GM23248 (cell line): ENCODE measurements at regions not wholly inside any gene's neighbourhood (a gene's known extent, or its start where the extent isn't known, plus 50 kb on each side); places are given as distances from the start of the nearest gene placed in this dataset.

Experiments used
- DNase-seq: peaks from one replicate; pipeline ENCODE4 v3.0.0-alpha.2; 2015
- H2AFZ ChIP-seq: fragments of 200-600 bp; sonication (generic); 2 replicates; pipeline ENCODE4 v1.6.1; 2016; ENCODE audit warnings: antibody characterized with exemption
- H3F3A ChIP-seq: fragments of 200-600 bp; sonication (generic); 2 replicates; pipeline ENCODE4 v1.6.1; 2016; ENCODE audit warnings: mild to moderate bottlenecking, antibody characterized with exemption, mixed run types; ENCODE audit not compliant: insufficient read depth
- H3K27ac ChIP-seq: fragments of 200-600 bp; sonication (generic); 2 replicates; pipeline ENCODE4 v1.5.1; 2016; ENCODE audit warnings: mild to moderate bottlenecking
- H3K27me3 ChIP-seq: fragments of 200-600 bp; sonication (generic); replicated peaks from 2 replicates; pipeline ENCODE4 v1.6.1; 2016; ENCODE audit warnings: mild to moderate bottlenecking; ENCODE audit not compliant: insufficient read depth
- H3K36me3 ChIP-seq: fragments of 200-600 bp; sonication (generic); 2 replicates; pipeline ENCODE4 v1.6.1; 2016; ENCODE audit warnings: low read depth, mild to moderate bottlenecking
- H3K4me1 ChIP-seq: fragments of 200-600 bp; sonication (generic); 2 replicates; pipeline ENCODE4 v1.6.1; 2016; ENCODE audit warnings: mild to moderate bottlenecking; ENCODE audit not compliant: insufficient read depth
- H3K4me2 ChIP-seq: fragments of 200-600 bp; sonication (generic); one replicate; pipeline ENCODE4 v1.6.1; 2016; ENCODE audit warnings: mild to moderate bottlenecking; ENCODE audit not compliant: unreplicated experiment
- H3K4me3 ChIP-seq: fragments of 200-600 bp; sonication (generic); 2 replicates; pipeline ENCODE4 v1.5.1; 2016; ENCODE audit warnings: mild to moderate bottlenecking
- H3K79me2 ChIP-seq: fragments of 200-600 bp; sonication (generic); 2 replicates; pipeline ENCODE4 v1.6.1; 2016; ENCODE audit warnings: mild to moderate bottlenecking; ENCODE audit not compliant: insufficient read depth
- H3K9ac ChIP-seq: fragments of 200-600 bp; sonication (generic); 2 replicates; pipeline ENCODE4 v1.6.1; 2016; ENCODE audit warnings: mild to moderate bottlenecking
- H3K9me2 ChIP-seq: fragments of 200-600 bp; sonication (generic); 2 replicates; pipeline ENCODE4 v1.6.1; 2016; ENCODE audit warnings: mixed run types, mild to moderate bottlenecking, moderate library complexity; ENCODE audit not compliant: insufficient read depth
- H3K9me3 ChIP-seq: fragments of 200-600 bp; sonication (generic); one replicate; pipeline ENCODE4 v1.6.1; 2017; ENCODE audit warnings: low read depth
- H4K20me1 ChIP-seq: fragments of 200-600 bp; sonication (generic); 2 replicates; pipeline ENCODE4 v1.6.0; 2016; ENCODE audit not compliant: insufficient read depth
- EZH2 ChIP-seq: fragments of 200-600 bp; sonication (generic); IDR thresholded peaks from 2 replicates; pipeline ENCODE4 v1.6.1; 2018; ENCODE audit warnings: antibody characterized with exemption, mild to moderate bottlenecking; ENCODE audit not compliant: insufficient read depth, poor library complexity, severe bottlenecking
- EZH2phosphoT487 ChIP-seq: fragments of 200-600 bp; sonication (generic); IDR thresholded peaks from 2 replicates; pipeline ENCODE4 v1.6.1; 2018; ENCODE audit warnings: antibody characterized with exemption, moderate library complexity, mild to moderate bottlenecking, low read depth; ENCODE audit not compliant: insufficient read depth
- WGBS, 2 experiments: methylation state at CpG; one replicate each; pipeline ENCODE4 v1.1.6; 2015 to 2017; ENCODE audit warnings: low lambda C conversion rate in 2 of 2, low coverage in 1 of 2; ENCODE audit errors: missing lambda C conversion rate in 2 of 2; 5-methylcytosine and 5-hydroxymethylcytosine counted together
- in situ Hi-C: fragments of 300-500 bp; cut with MboI; formaldehyde crosslinking; loops from 2 replicates; pipeline ENCODE4 v1.15.0; 2020

DNA sequence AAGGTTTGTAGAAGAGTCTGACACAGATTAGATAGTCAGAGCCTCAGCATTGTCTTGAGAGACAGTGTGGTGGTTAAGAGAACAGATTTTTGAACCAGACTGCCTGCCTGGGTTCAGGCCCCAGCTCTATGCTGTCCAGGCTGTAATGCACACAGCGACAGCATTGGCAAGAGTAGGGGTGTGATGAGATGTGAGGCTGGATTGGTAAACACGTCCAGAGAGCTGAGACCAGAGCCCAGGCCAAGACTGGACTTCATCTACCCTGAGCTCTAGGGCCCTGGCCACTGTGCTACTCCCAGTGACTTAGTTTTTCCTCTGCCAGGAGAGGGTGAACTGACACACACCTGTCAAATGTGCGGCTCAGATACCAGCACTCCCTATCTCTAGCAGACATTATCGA, 360.4 kb downstream of the RPS24 start:
- WGBS, 2 experiments, result 72 to 79% methylated on average over 4 of the region's 4 CpGs
- no peak for DNase-seq
- Histone ChIP-seq H4K20me1 (no peaks in the 10 kb centered on the region), H3K4me1 (peaks cover under 1% of the 10 kb centered on the region; the same call in 1 of the 2 replicates), H3K9me2 (no peaks in the 10 kb centered on the region), H3K9me3 (no peaks in the 10 kb centered on the region), H3K9ac (no peak overlapping the region), H3K27ac (no peak overlapping the region), H3K79me2 (no peaks in the 10 kb centered on the region), H3K36me3 (no peaks in the 10 kb centered on the region), H3K4me2 (no peak overlapping the region), H3F3A (no peaks in the 10 kb centered on the region), H3K27me3 (no peaks in the 10 kb centered on the region), H2AFZ (no peak overlapping the region), H3K4me3 (no peak overlapping the region)
- in situ Hi-C loops, result no loop called here
- TF ChIP-seq EZH2phosphoT487 (no peak), EZH2 (no peak)

DNA sequence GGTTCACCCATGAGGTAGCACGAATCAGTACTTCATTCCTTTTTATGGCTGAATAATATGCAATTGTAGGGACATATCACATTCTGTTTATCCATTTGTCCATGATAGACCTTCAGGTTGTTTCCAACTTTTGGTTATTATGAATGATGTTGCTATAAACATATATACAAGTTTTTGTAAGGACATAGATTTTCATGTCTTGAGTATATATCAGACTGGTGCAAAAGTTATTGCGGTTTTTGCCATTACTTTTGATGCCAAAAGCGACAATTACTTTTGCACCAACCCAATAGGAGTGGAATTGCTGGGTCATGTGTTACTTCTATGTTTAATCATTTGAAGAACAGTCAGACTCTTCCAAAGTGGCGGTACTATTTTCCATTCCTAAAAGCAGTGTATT, 361.5 kb downstream of the RPS24 start:
- no peak for TF ChIP-seq EZH2
- TF ChIP-seq EZH2phosphoT487, result no peak
- Histone ChIP-seq H4K20me1 (no peaks in the 10 kb centered on the region), H3K4me3 (no peak overlapping the region), H3F3A (no peaks in the 10 kb centered on the region), H3K9me3 (no peaks in the 10 kb centered on the region), H3K9ac (no peak overlapping the region), H3K36me3 (no peaks in the 10 kb centered on the region), H3K27me3 (no peaks in the 10 kb centered on the region), H3K27ac (no peak overlapping the region), H2AFZ (no peak overlapping the region), H3K4me2 (no peak overlapping the region), H3K79me2 (no peaks in the 10 kb centered on the region), H3K4me1 (no peaks in the 10 kb centered on the region), H3K9me2 (no peaks in the 10 kb centered on the region)
- no peak for DNase-seq
- in situ Hi-C loops, result no loop called here
- 77 to 79% methylated on average over 4 of the region's 4 CpGs for WGBS, 2 experiments

- no peaks in the 10 kb centered on the region for H3K9me2 ChIP-seq
- in situ Hi-C loops, result no loop called here
- no peaks in the 10 kb centered on the region for H3K9me3 ChIP-seq
- no peak overlapping the region for H3K27ac ChIP-seq
- no peak overlapping the region for H3K4me3 ChIP-seq
- no peak overlapping the region for H3K9ac ChIP-seq
- H3K79me2 ChIP-seq, result no peaks in the 10 kb centered on the region
- no peak overlapping the region for H2AFZ ChIP-seq
- TF ChIP-seq EZH2, result no peak
- H3F3A ChIP-seq, result no peaks in the 10 kb centered on the region
- no peak for DNase-seq
- H4K20me1 ChIP-seq, result no peaks in the 10 kb centered on the region
- H3K27me3 ChIP-seq, result no peaks in the 10 kb centered on the region
- 81 to 84% methylated on average over 4 of the region's 4 CpGs for whole genome bisulfite sequencing, 2 experiments
- no peaks in the 10 kb centered on the region for H3K4me1 ChIP-seq
- H3K4me2 ChIP-seq, result no peak overlapping the region
- H3K36me3 ChIP-seq, result no peaks in the 10 kb centered on the region
Measured at GRCh38 chr10:78396754-78397153, 363.1 kb downstream of the RPS24 start.

- in situ Hi-C loops, result no loop called here
- DNase-seq, result no peak
- no peak overlapping the region for H3K9ac ChIP-seq
- no peak overlapping the region for H2AFZ ChIP-seq
- no peaks in the 10 kb centered on the region for H3K4me1 ChIP-seq
- TF ChIP-seq EZH2 (no peak), EZH2phosphoT487 (no peak)
- no peak overlapping the region for H3K27ac ChIP-seq
- H3K4me3 ChIP-seq, result no peak overlapping the region
- 70 to 88% methylated on average over 2 of the region's 2 CpGs for WGBS, 2 experiments
- H3K27me3 ChIP-seq, result no peaks in the 10 kb centered on the region
- no peaks in the 10 kb centered on the region for H3K36me3 ChIP-seq
- H3K79me2 ChIP-seq, result no peaks in the 10 kb centered on the region
- no peaks in the 10 kb centered on the region for H3K9me3 ChIP-seq
- no peaks in the 10 kb centered on the region for H3K9me2 ChIP-seq
- no peak overlapping the region for H3K4me2 ChIP-seq
- H3F3A ChIP-seq, result no peaks in the 10 kb centered on the region
- H4K20me1 ChIP-seq, result no peaks in the 10 kb centered on the region
Measured at GRCh38 chr10:78397786-78398185, 364.1 kb downstream of the RPS24 start.

DNA sequence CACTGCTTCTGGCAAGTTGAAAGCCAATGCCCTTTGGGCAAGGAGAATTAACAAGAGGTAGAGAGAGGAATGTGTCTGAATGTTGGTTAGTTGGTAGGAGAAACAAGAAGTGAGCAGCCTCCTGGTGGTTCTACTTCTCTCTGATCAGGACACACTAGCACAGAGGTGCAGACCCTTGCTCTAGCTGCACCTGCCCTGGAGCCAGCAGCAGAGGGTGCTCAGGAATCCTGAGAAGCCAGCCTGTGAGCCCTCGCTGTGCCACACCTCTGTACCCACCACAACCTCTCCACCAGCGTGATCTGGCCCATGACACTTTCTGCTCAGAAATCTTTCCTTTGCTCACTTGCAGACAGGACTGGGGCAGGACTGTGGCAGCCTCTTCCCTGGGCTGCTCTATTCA, 364.7 kb downstream of the RPS24 start:
- Histone ChIP-seq H3K27ac (no peak overlapping the region), H3F3A (no peaks in the 10 kb centered on the region), H3K4me2 (no peak overlapping the region), H3K36me3 (no peaks in the 10 kb centered on the region), H4K20me1 (no peaks in the 10 kb centered on the region), H3K9me2 (no peaks in the 10 kb centered on the region), H3K9ac (no peak overlapping the region), H3K9me3 (no peaks in the 10 kb centered on the region), H2AFZ (no peak overlapping the region), H3K79me2 (no peaks in the 10 kb centered on the region), H3K4me3 (no peak overlapping the region), H3K4me1 (no peaks in the 10 kb centered on the region), H3K27me3 (no peaks in the 10 kb centered on the region)
- no peak for TF ChIP-seq EZH2
- no peak for TF ChIP-seq EZH2phosphoT487
- WGBS, 2 experiments, result 85 to 100% methylated on average over 2 of the region's 2 CpGs
- in situ Hi-C loops, result no loop called here
- no peak for DNase-seq
